K562 (cell line): ENCODE measurements at regions not wholly inside any gene's neighbourhood (a gene's known extent, or its start where the extent isn't known, plus 50 kb on each side); places are given as distances from the start of the nearest gene placed in this dataset.

ENCODE experiments used
- CTCF ChIP-seq, 3 experiments: IDR thresholded peaks in 2 of 3; conservative IDR thresholded peaks in 1 of 3; 2 replicates each; pipeline ENCODE4 v1.5.1; 2011 to 2012; ENCODE audit warnings: low read length in 3 of 3, mild to moderate bottlenecking in 3 of 3, control low read depth in 2 of 3, improper control_type of control experiment in 1 of 3, inconsistent platforms in 1 of 3, low read depth in 1 of 3, mixed read lengths in 1 of 3, moderate library complexity in 1 of 3; ENCODE audit not compliant: insufficient read depth in 2 of 3
- HDAC2 ChIP-seq: fragments of 450-650 bp; IDR thresholded peaks from 2 replicates; pipeline ENCODE4 v1.6.1; 2016; ENCODE audit warnings: mild to moderate bottlenecking
- NELFE ChIP-seq: IDR thresholded peaks from 2 replicates; pipeline ENCODE4 v1.6.1; 2011; ENCODE audit warnings: mild to moderate bottlenecking; ENCODE audit not compliant: insufficient read depth, insufficient read length
- RBM34 ChIP-seq: fragments of 200-400 bp; formaldehyde crosslinking; IDR thresholded peaks from 2 replicates; pipeline ENCODE4 v1.6.1; 2018; ENCODE audit warnings: low read length, borderline replicate concordance; ENCODE audit not compliant: insufficient read depth
- USF2 ChIP-seq: sonication (generic); formaldehyde crosslinking; IDR thresholded peaks from 2 replicates; pipeline ENCODE4 v1.5.0; 2020; ENCODE audit warnings: missing genetic modification reagents
- ZNF277 ChIP-seq: fragments of 250-450 bp; sonication (Bioruptor Pico); IDR thresholded peaks from 2 replicates; pipeline ENCODE4 v1.8.0; 2022; ENCODE audit warnings: inconsistent platforms, mild to moderate bottlenecking, moderate library complexity, borderline replicate concordance
- ZNF512 ChIP-seq: IDR thresholded peaks from 2 replicates; pipeline ENCODE4 v1.6.1; 2016; ENCODE audit warnings: missing genetic modification characterization, missing compliant biosample characterization

GRCh38 chr5:68099327-68099726, 116.2 kb upstream of the PIK3R1 start:
- TF ChIP-seq RBM34 (no peak), NELFE (no peak), HDAC2 (no peak), USF2 (CRISPR knock-in tag) (no peak), ZNF512 (tag) (no peak), CTCF (IDR thresholded peaks at IDR 0.05 in 2 of 3, conservative IDR thresholded peaks at IDR 0.05 in 1 of 3; ENCODE audit: insufficient read depth in 2 of 3, low read depth in 1 of 3, low read length in 3 of 3) (no peak), ZNF277 (CRISPR knock-in tag) (no peak)
